ENCODE measurements at regions not wholly inside any gene's neighbourhood (a gene's known extent, or its start where the extent isn't known, plus 50 kb on each side); places are given as distances from the start of the nearest gene placed in this dataset.

DNA sequence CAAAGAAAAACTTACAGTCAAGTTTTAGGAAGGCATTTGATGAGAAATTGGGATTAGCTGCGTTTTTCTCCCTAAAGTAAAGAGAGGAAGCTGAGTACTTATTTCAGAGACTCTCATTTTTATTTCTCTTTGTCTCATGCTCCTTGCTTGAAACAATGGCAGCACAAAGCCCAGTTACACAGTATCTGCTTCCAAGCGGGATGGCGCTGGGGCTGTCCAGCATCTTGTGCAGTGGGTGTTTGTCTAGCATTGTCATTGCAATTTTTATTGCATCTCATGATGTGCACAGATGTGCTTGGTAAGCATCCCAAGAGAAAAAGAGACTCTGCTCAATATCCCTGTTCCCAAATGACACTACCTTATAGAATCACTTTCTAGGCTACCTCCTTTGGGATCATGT is 102.8 kb upstream of the ZNF521 start:
- TF ChIP-seq CTCF (conservative IDR thresholded peaks at IDR 0.05; ENCODE audit: low read depth in 2 of 2) (no peak), POLR2AphosphoS5 (IDR thresholded peaks at IDR 0.05; ENCODE audit: low read depth) (no peak), REST (IDR thresholded peaks at IDR 0.05; ENCODE audit: unreplicated experiment) (no peak), EZH2 (IDR thresholded peaks at IDR 0.05; ENCODE audit: low read depth, unreplicated experiment) (no peak), ZNF462 (CRISPR knock-in tag; IDR thresholded peaks at IDR 0.05) (no peak), EZH2phosphoT487 (IDR thresholded peaks at IDR 0.05; ENCODE audit: unreplicated experiment) (no peak), STAT1 (IDR thresholded peaks at IDR 0.05; ENCODE audit: unreplicated experiment) (no peak)

All from GM23338 (cell line).